Embryonic facial prominence (tissue), 1 donor: ENCODE measurements at regions not wholly inside any gene's neighbourhood (a gene's known extent, or its start where the extent isn't known, plus 50 kb on each side); places are given as distances from the start of the nearest gene placed in this dataset.
"Not testable (repeated sequence)": the region's sequence is repeated elsewhere in the genome, so short reads cannot be mapped to it uniquely, and the experiment has no call there.

Source experiments
- DNase-seq: peaks from one replicate; pipeline ENCODE4 v3.0.0-alpha.2; 2016; ENCODE audit errors: extremely low spot score

- DNase-seq, result no peak
Measured at GRCh38 chr1:70490153-70490552, 79.1 kb downstream of the CTH start.

DNA sequence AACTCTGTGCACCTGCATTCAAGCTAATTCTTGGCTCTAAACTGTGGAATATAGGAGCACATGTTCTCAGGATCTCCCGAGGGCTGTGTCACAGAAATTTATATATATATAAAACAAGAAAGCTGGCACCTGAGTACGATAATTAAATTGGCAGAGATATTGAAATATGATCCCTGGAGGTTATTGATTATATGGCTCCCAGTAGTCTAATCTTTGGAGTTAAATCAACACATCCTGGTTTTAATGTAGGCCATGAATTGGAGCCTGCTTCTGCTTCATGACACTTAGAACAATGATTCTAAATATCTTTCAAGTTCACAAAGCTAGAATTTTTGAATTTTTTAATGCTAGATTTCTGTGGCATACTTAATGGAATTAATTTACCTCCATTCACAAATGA lies 84.3 kb downstream of the CTH start:
- no peak for DNase-seq

GRCh38 chr1:70496181-70496580 lies 85.1 kb downstream of the CTH start:
- no peak for DNase-seq

GRCh38 chr1:70497152-70497551 lies 86.1 kb downstream of the CTH start:
- no peak for DNase-seq

DNA sequence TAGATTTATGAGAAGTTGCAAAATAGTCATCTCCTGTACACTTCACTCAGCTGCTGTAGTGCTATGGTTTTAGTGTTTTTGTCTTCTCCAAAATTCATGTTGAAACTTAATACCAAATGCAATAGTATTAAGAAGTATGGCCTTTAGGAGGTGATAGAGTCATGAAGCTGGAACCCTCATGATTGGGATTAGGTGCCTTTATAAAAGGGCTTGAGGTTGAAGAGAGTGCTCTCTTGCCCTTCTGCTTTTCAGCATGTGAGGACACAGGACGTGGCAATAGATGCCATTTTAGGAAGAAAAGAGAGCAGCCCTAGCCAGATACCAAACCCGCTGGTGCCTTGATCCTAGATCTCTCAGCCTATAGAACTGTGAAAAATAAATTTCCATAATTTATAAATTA lies 87.6 kb downstream of the CTH start:
- DNase-seq, result no peak

DNA sequence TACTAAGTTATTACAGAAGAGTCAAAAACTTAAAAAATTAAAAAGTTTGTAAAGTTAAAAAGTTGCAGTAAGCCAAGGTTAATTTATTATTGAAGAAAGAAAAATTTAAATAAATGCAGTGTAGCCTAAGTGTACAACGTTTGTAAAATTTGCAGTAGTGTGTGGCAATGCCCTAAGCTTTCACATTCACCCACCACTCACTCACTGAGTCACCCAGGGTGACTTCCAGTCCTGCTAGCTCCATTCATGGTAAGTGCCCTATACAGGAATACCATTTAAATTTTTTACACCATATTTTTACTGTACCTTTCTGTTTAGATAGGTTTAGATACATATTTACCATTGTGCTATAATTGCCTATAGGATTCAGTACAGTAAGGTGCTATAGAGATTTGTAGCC lies 88.6 kb downstream of the CTH start:
- DNase-seq, result no peak

- no peak for DNase-seq
Measured at GRCh38 chr1:70503358-70503757, 92.3 kb downstream of the CTH start.

- no peak for DNase-seq
Measured at GRCh38 chr1:70504176-70504820, 93.2 kb downstream of the CTH start.

GRCh38 chr1:70504821-70505193 lies 93.7 kb downstream of the CTH start:
- no peak for DNase-seq

- not testable (repeated sequence) for DNase-seq
Measured at GRCh38 chr1:70507991-70508390, 96.9 kb downstream of the CTH start.

GRCh38 chr1:70509996-70510876 lies 99.2 kb downstream of the CTH start:
- peak; percentile 37 for DNase-seq

- no peak for DNase-seq
Measured at GRCh38 chr1:70517444-70517843, 106.4 kb downstream of the CTH start.

GRCh38 chr1:70518106-70518505 lies 107.0 kb downstream of the CTH start:
- DNase-seq, result no peak

DNA sequence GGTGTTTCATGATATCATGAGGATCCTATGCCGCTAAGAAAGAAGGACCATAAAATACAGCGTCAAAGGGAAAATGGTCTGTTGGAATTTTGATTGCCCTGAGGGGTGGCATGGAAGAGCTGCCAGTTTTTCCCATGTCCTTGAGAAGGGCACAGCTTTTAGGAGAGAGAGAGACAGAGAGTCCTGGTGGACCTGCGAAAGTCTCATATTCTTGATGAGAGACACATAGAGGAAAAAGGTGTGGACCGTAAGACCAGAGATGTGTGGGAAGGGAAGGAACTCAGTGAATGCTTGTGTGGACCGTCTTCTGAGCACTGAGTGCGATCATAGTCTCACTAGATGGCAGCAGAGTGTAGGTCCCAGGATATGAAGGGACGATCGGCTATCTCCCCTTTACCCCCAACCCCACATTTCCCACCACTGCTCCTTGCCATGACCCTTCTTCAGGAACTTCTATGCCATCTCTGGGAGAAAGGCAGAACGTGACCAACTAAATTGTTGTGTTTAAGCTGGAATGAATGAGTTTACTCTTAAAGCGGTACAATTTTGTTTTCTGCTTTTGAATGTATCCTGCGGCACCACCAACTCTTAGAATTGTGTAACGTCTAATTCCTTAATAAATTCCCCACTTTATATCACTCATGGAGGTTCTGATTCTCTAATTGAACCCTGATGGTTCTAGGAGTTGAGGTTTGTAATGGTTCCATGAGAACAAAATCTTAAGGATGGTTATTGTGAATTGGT lies 117.7 kb downstream of the CTH start:
- DNase-seq, result no peak

- no peak for DNase-seq
Measured at GRCh38 chr1:70536708-70537366, 125.8 kb downstream of the CTH start.

- DNase-seq, result no peak
Measured at GRCh38 chr1:70537788-70538187, 126.7 kb downstream of the CTH start.

- DNase-seq, result no peak
Measured at GRCh38 chr1:70542030-70542429, 131.0 kb downstream of the CTH start.

- DNase-seq, result no peak
Measured at GRCh38 chr1:70542856-70543255, 131.8 kb downstream of the CTH start.

- DNase-seq, result no peak
Measured at GRCh38 chr1:70546726-70547125, 135.7 kb downstream of the CTH start.

- no peak for DNase-seq
Measured at GRCh38 chr1:70552662-70553566, 141.8 kb downstream of the CTH start.

DNA sequence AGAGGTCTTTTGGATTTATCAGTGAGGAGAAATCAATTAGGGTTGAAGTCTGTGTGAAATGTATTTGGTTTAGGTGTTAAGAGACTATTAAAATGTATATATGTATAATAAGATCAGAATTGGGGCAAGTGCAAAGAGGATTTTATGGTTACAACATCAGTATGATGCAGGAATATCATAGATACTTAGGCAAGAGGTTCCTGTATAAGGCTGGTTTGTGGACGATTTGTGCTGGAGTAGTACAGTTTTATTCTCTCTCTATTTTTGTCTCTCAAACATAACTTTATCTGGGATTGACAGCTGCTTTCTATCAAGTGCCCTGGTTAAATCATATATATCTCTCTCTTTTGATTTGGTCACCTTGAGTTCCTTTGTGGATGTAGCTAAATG lies 142.5 kb downstream of the CTH start:
- DNase-seq, result no peak
